ENCODE measurements at regions not wholly inside any gene's neighbourhood (a gene's known extent, or its start where the extent isn't known, plus 50 kb on each side); places are given as distances from the start of the nearest gene placed in this dataset.
"Not testable (repeated sequence)": the region's sequence is repeated elsewhere in the genome, so short reads cannot be mapped to it uniquely, and the experiment has no call there.

DNA sequence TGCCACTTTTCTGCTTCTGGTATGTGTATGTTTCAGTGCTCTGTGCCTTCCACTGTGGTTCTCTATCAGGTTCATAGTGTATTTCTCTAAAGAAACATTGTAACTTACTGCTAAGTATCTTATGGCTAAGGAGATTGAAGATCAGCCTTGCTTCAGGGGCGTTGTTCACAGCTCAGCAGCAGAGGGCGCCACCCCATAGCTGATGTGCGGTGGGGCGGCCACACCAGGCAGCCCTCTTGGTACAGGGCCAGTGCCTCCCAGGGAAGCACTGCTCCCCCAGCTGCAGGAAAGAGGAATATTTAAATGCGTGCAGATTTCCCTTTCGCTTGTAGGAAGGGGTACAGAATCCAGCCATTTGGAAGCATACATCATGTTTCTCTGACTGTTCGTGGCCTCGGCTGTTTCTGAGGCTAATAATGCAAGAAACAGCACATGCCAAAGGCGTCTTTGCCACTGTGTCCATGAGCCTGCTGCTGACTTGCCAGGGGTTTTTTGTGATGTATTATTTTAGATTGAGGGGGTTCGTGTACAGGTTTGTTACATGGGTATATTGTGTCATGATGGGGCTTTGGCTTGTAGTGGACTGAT is 96.7 kb downstream of the TBC1D26 start:
- peak; percentile 56 to 77 for DNase-seq (ENCODE audit: low read depth in 2 of 2)
- H3K4me2 ChIP-seq (ENCODE audit: extremely low read depth, insufficient read depth, low read length), result peak overlapping the region; percentile 25

DNA sequence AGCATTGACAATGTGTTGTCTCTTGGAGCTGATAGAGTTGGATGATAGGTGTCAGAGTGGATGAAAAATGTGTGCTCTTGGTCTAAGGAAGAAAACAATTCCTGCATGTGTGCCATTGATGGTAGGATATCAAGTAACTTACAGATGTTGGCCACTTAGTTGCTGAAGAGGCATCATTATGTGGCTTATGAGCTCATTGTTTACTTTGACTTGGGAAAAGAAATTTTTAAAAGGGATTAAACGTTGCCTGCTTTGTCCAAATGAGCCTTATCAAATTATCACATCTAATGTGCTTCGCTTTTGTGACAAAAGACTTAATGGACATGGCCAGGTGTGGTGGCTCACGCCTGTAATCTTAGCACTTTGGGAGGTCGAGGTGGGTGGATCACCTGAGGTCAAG is 98.1 kb downstream of the TBC1D26 start:
- peak; percentile 18 to 32 for DNase-seq (ENCODE audit: low read depth in 2 of 2)
- not testable (repeated sequence) for H3K27me3 ChIP-seq (ENCODE audit: control insufficient read depth, insufficient read depth, low read length); H3K4me2 ChIP-seq (ENCODE audit: extremely low read depth, insufficient read depth, low read length); H3K79me2 ChIP-seq (ENCODE audit: control insufficient read depth, insufficient read depth, low read length); H2AFZ ChIP-seq (ENCODE audit: low read length); H4K20me1 ChIP-seq (ENCODE audit: control insufficient read depth, extremely low read depth, insufficient read depth, low read length); H3K9me3 ChIP-seq (ENCODE audit: control insufficient read depth, insufficient read depth, low read depth, low read length); H3K9ac ChIP-seq (ENCODE audit: insufficient read depth, low read length); H3K27ac ChIP-seq (ENCODE audit: insufficient read depth, low read length); H3K36me3 ChIP-seq (ENCODE audit: control insufficient read depth, insufficient read depth, low read length); H3K4me1 ChIP-seq (ENCODE audit: control insufficient read depth, extremely low read depth, insufficient read depth, low read length); H3K4me3 ChIP-seq (replicated peaks in 1 of 4; ENCODE audit: control extremely low read depth in 1 of 4, insufficient read depth in 1 of 4, low read depth in 3 of 4, low read length in 4 of 4)

More for the DNA sequence above, 96.7 kb downstream of the TBC1D26 start:
- not testable (repeated sequence) for H3K27ac ChIP-seq (ENCODE audit: insufficient read depth, low read length); H3K27me3 ChIP-seq (ENCODE audit: control insufficient read depth, insufficient read depth, low read length); H3K9ac ChIP-seq (ENCODE audit: insufficient read depth, low read length); H4K20me1 ChIP-seq (ENCODE audit: control insufficient read depth, extremely low read depth, insufficient read depth, low read length); H3K4me3 ChIP-seq (replicated peaks in 1 of 4; ENCODE audit: control extremely low read depth in 1 of 4, insufficient read depth in 1 of 4, low read depth in 3 of 4, low read length in 4 of 4); H3K9me3 ChIP-seq (ENCODE audit: control insufficient read depth, insufficient read depth, low read depth, low read length); H3K36me3 ChIP-seq (ENCODE audit: control insufficient read depth, insufficient read depth, low read length); H3K4me1 ChIP-seq (ENCODE audit: control insufficient read depth, extremely low read depth, insufficient read depth, low read length); H3K79me2 ChIP-seq (ENCODE audit: control insufficient read depth, insufficient read depth, low read length)
- H2AFZ ChIP-seq (ENCODE audit: low read length), result peak overlapping the region; percentile 23
- TF ChIP-seq, protein P1, sequence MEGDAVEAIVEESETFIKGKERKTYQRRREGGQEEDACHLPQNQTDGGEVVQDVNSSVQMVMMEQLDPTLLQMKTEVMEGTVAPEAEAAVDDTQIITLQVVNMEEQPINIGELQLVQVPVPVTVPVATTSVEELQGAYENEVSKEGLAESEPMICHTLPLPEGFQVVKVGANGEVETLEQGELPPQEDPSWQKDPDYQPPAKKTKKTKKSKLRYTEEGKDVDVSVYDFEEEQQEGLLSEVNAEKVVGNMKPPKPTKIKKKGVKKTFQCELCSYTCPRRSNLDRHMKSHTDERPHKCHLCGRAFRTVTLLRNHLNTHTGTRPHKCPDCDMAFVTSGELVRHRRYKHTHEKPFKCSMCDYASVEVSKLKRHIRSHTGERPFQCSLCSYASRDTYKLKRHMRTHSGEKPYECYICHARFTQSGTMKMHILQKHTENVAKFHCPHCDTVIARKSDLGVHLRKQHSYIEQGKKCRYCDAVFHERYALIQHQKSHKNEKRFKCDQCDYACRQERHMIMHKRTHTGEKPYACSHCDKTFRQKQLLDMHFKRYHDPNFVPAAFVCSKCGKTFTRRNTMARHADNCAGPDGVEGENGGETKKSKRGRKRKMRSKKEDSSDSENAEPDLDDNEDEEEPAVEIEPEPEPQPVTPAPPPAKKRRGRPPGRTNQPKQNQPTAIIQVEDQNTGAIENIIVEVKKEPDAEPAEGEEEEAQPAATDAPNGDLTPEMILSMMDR (conservative IDR thresholded peaks at IDR 0.05 in 1 of 2, IDR thresholded peaks at IDR 0.05 in 1 of 2; ENCODE audit: low read depth in 1 of 2, low read length in 2 of 2), result peak; percentile 58 to 77

- H2AFZ ChIP-seq (ENCODE audit: low read length); H3K79me2 ChIP-seq (ENCODE audit: control insufficient read depth, insufficient read depth, low read length); H3K4me1 ChIP-seq (ENCODE audit: control insufficient read depth, extremely low read depth, insufficient read depth, low read length); H3K9me3 ChIP-seq (ENCODE audit: control insufficient read depth, insufficient read depth, low read depth, low read length); H3K4me2 ChIP-seq (ENCODE audit: extremely low read depth, insufficient read depth, low read length); H4K20me1 ChIP-seq (ENCODE audit: control insufficient read depth, extremely low read depth, insufficient read depth, low read length); H3K27me3 ChIP-seq (ENCODE audit: control insufficient read depth, insufficient read depth, low read length); H3K9ac ChIP-seq (ENCODE audit: insufficient read depth, low read length); H3K36me3 ChIP-seq (ENCODE audit: control insufficient read depth, insufficient read depth, low read length); H3K4me3 ChIP-seq (replicated peaks in 1 of 4; ENCODE audit: control extremely low read depth in 1 of 4, insufficient read depth in 1 of 4, low read depth in 3 of 4, low read length in 4 of 4); H3K27ac ChIP-seq (ENCODE audit: insufficient read depth, low read length): not testable (repeated sequence)
- peak; percentile 45 to 87 for DNase-seq (ENCODE audit: low read depth in 2 of 2)
Observed at GRCh38 chr17:15831182-15831581, 99.1 kb downstream of the TBC1D26 start.

- not testable (repeated sequence) for H3K4me2 ChIP-seq (ENCODE audit: extremely low read depth, insufficient read depth, low read length); H3K36me3 ChIP-seq (ENCODE audit: control insufficient read depth, insufficient read depth, low read length); H3K4me3 ChIP-seq (replicated peaks in 1 of 4; ENCODE audit: control extremely low read depth in 1 of 4, insufficient read depth in 1 of 4, low read depth in 3 of 4, low read length in 4 of 4); H3K79me2 ChIP-seq (ENCODE audit: control insufficient read depth, insufficient read depth, low read length); H3K27me3 ChIP-seq (ENCODE audit: control insufficient read depth, insufficient read depth, low read length); H3K9me3 ChIP-seq (ENCODE audit: control insufficient read depth, insufficient read depth, low read depth, low read length); H3K27ac ChIP-seq (ENCODE audit: insufficient read depth, low read length); DNase-seq (ENCODE audit: low read depth in 2 of 2); H3K9ac ChIP-seq (ENCODE audit: insufficient read depth, low read length); H2AFZ ChIP-seq (ENCODE audit: low read length); H3K4me1 ChIP-seq (ENCODE audit: control insufficient read depth, extremely low read depth, insufficient read depth, low read length); H4K20me1 ChIP-seq (ENCODE audit: control insufficient read depth, extremely low read depth, insufficient read depth, low read length)
Observed at GRCh38 chr17:15832921-15833480, 100.9 kb downstream of the TBC1D26 start.

DNA sequence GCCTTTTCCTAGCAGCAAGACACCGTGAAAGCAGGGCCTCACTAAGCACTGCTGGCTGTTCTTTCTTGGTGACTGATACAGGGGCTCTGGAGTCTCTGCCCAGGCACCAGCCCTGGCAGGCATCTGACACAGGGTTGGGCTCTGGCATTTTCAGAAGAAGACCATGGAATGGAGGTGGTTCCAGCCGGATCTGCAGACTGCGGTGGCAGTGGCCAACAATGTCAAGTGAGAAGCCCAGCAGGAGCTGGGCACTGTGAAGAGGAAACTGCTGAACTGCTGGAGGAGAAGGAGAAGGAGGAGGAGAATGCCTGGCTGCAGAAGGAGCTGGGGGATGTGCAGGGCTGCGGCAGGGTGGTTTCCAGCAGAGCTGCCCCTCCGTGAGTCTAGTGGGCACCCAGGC is 101.8 kb downstream of the TBC1D26 start:
- H3K27me3 ChIP-seq (ENCODE audit: control insufficient read depth, insufficient read depth, low read length); H3K4me3 ChIP-seq (replicated peaks in 1 of 4; ENCODE audit: control extremely low read depth in 1 of 4, insufficient read depth in 1 of 4, low read depth in 3 of 4, low read length in 4 of 4); H3K36me3 ChIP-seq (ENCODE audit: control insufficient read depth, insufficient read depth, low read length); H2AFZ ChIP-seq (ENCODE audit: low read length); H3K4me2 ChIP-seq (ENCODE audit: extremely low read depth, insufficient read depth, low read length); DNase-seq (ENCODE audit: low read depth in 2 of 2); H4K20me1 ChIP-seq (ENCODE audit: control insufficient read depth, extremely low read depth, insufficient read depth, low read length); H3K27ac ChIP-seq (ENCODE audit: insufficient read depth, low read length); H3K79me2 ChIP-seq (ENCODE audit: control insufficient read depth, insufficient read depth, low read length); H3K9me3 ChIP-seq (ENCODE audit: control insufficient read depth, insufficient read depth, low read depth, low read length); H3K4me1 ChIP-seq (ENCODE audit: control insufficient read depth, extremely low read depth, insufficient read depth, low read length); H3K9ac ChIP-seq (ENCODE audit: insufficient read depth, low read length): not testable (repeated sequence)

DNA sequence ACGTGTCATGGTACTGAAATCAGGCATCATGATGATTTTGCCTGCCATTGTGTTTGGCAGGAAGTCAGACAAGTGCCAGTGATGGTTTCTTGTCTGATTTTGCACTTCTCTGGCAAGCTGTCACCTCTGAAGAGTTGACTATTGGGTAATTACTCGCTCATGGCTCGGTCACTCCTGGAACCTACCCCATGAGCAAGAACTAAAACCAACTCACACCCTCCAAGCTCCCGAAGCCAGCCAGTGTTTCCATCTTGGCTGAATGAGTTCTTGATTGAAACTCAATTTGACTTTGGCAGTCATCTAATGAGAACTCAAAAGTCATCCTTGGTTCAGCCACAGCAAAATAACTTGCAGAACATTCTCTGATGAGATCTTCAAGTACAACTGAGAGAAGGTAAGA is 103.4 kb downstream of the TBC1D26 start:
- not testable (repeated sequence) for H4K20me1 ChIP-seq (ENCODE audit: control insufficient read depth, extremely low read depth, insufficient read depth, low read length); H3K79me2 ChIP-seq (ENCODE audit: control insufficient read depth, insufficient read depth, low read length); H3K4me2 ChIP-seq (ENCODE audit: extremely low read depth, insufficient read depth, low read length); H3K27ac ChIP-seq (ENCODE audit: insufficient read depth, low read length); H2AFZ ChIP-seq (ENCODE audit: low read length); H3K36me3 ChIP-seq (ENCODE audit: control insufficient read depth, insufficient read depth, low read length); H3K4me3 ChIP-seq (replicated peaks in 1 of 4; ENCODE audit: control extremely low read depth in 1 of 4, insufficient read depth in 1 of 4, low read depth in 3 of 4, low read length in 4 of 4); H3K9ac ChIP-seq (ENCODE audit: insufficient read depth, low read length); DNase-seq (ENCODE audit: low read depth in 2 of 2); H3K9me3 ChIP-seq (ENCODE audit: control insufficient read depth, insufficient read depth, low read depth, low read length); H3K4me1 ChIP-seq (ENCODE audit: control insufficient read depth, extremely low read depth, insufficient read depth, low read length); H3K27me3 ChIP-seq (ENCODE audit: control insufficient read depth, insufficient read depth, low read length)

Measured in fibroblast of lung (primary cell).